K562 (cell line): ENCODE measurements at regions not wholly inside any gene's neighbourhood (a gene's known extent, or its start where the extent isn't known, plus 50 kb on each side); places are given as distances from the start of the nearest gene placed in this dataset.

ENCODE experiments used
- ETV5 ChIP-seq: sonication (generic); formaldehyde crosslinking; IDR thresholded peaks from 2 replicates; pipeline ENCODE4 v1.4.0; 2020; ENCODE audit warnings: low read depth, mild to moderate bottlenecking, missing genetic modification reagents
- NCOA2 ChIP-seq, 2 experiments: fragments of 450-650 bp; IDR thresholded peaks; 2 replicates each; pipeline ENCODE4 v1.6.1; 2018; ENCODE audit warnings: mild to moderate bottlenecking in 2 of 2, moderate library complexity in 1 of 2; ENCODE audit not compliant: partially characterized antibody in 2 of 2
- TEAD1 ChIP-seq, 2 experiments: fragments of 450-650 bp in 1 of 2; sonication (generic) in 1 of 2; formaldehyde crosslinking; IDR thresholded peaks; 2 replicates each; pipeline versions ENCODE4 v1.4.0 to v1.8.0; 2020 to 2022; ENCODE audit warnings: mild to moderate bottlenecking in 2 of 2, missing genetic modification reagents in 1 of 2
- ZBTB8A ChIP-seq: fragments of 450-650 bp; IDR thresholded peaks from 2 replicates; pipeline ENCODE4 v1.6.1; 2018; ENCODE audit warnings: mild to moderate bottlenecking, moderate library complexity; ENCODE audit not compliant: partially characterized antibody
- ZNF133 ChIP-seq: fragments of 250-450 bp; sonication (Bioruptor Pico); IDR thresholded peaks from 2 replicates; pipeline ENCODE4 v1.4.0; 2020; ENCODE audit warnings: mild to moderate bottlenecking
- TF ChIP-seq, protein P1 (sequence below), 3 experiments: IDR thresholded peaks in 2 of 3; conservative IDR thresholded peaks in 1 of 3; 2 replicates each; pipeline ENCODE4 v1.5.1; 2011 to 2012; ENCODE audit warnings: low read length in 3 of 3, mild to moderate bottlenecking in 3 of 3, control low read depth in 2 of 3, improper control_type of control experiment in 1 of 3, inconsistent platforms in 1 of 3, low read depth in 1 of 3, mixed read lengths in 1 of 3, moderate library complexity in 1 of 3; ENCODE audit not compliant: insufficient read depth in 2 of 3
- TF ChIP-seq, protein P2 (sequence below), 2 experiments: fragments of 450-650 bp; formaldehyde crosslinking in 1 of 2; IDR thresholded peaks; 2 replicates each; pipeline versions ENCODE4 v1.4.0 to v1.6.1; 2014 to 2020; ENCODE audit warnings: mild to moderate bottlenecking in 2 of 2, borderline replicate concordance in 1 of 2, low read depth in 1 of 2

DNA sequence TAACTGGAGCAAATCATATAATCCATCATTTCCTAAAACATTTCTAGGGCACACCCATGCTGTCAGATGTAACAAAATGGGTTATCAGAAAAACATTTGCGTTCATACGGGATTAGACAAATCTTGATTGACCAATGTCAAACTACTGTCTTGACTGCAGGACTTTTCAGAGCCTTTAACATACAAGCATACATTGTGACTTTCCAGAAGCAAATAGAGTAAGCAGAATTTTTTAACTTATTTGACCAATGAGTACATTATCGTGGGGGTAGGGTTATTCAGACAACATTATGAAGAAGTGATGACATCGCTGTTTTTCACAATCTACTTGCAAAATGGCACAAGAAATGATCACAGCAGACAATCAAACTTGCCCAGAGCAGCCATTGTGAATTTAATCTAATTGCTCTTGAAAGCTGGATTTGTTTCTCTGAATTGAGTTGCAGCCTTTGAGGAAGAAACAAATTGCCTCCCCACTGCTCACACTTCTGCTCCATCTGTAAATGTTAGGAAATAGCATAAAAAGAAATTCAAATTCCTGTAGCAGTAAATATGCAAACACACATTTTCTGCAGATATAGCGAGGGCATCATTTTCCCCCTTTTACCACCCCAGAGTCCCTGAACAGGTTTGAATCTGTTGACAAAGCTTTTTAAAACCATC, 133.0 kb upstream of the DOK5 start:
- TF ChIP-seq, protein P1, sequence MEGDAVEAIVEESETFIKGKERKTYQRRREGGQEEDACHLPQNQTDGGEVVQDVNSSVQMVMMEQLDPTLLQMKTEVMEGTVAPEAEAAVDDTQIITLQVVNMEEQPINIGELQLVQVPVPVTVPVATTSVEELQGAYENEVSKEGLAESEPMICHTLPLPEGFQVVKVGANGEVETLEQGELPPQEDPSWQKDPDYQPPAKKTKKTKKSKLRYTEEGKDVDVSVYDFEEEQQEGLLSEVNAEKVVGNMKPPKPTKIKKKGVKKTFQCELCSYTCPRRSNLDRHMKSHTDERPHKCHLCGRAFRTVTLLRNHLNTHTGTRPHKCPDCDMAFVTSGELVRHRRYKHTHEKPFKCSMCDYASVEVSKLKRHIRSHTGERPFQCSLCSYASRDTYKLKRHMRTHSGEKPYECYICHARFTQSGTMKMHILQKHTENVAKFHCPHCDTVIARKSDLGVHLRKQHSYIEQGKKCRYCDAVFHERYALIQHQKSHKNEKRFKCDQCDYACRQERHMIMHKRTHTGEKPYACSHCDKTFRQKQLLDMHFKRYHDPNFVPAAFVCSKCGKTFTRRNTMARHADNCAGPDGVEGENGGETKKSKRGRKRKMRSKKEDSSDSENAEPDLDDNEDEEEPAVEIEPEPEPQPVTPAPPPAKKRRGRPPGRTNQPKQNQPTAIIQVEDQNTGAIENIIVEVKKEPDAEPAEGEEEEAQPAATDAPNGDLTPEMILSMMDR (IDR thresholded peaks at IDR 0.05 in 2 of 3, conservative IDR thresholded peaks at IDR 0.05 in 1 of 3; ENCODE audit: insufficient read depth in 2 of 3, low read depth in 1 of 3, low read length in 3 of 3): no peak
- TF ChIP-seq ZBTB8A: no peak
- TF ChIP-seq TEAD1 (CRISPR knock-in tag; IDR thresholded peaks at IDR 0.05): no peak
- no peak for TF ChIP-seq NCOA2 (IDR thresholded peaks at IDR 0.05; ENCODE audit: partially characterized antibody in 2 of 2)
- TF ChIP-seq, protein P2, sequence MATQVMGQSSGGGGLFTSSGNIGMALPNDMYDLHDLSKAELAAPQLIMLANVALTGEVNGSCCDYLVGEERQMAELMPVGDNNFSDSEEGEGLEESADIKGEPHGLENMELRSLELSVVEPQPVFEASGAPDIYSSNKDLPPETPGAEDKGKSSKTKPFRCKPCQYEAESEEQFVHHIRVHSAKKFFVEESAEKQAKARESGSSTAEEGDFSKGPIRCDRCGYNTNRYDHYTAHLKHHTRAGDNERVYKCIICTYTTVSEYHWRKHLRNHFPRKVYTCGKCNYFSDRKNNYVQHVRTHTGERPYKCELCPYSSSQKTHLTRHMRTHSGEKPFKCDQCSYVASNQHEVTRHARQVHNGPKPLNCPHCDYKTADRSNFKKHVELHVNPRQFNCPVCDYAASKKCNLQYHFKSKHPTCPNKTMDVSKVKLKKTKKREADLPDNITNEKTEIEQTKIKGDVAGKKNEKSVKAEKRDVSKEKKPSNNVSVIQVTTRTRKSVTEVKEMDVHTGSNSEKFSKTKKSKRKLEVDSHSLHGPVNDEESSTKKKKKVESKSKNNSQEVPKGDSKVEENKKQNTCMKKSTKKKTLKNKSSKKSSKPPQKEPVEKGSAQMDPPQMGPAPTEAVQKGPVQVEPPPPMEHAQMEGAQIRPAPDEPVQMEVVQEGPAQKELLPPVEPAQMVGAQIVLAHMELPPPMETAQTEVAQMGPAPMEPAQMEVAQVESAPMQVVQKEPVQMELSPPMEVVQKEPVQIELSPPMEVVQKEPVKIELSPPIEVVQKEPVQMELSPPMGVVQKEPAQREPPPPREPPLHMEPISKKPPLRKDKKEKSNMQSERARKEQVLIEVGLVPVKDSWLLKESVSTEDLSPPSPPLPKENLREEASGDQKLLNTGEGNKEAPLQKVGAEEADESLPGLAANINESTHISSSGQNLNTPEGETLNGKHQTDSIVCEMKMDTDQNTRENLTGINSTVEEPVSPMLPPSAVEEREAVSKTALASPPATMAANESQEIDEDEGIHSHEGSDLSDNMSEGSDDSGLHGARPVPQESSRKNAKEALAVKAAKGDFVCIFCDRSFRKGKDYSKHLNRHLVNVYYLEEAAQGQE (IDR thresholded peaks at IDR 0.05; ENCODE audit: borderline replicate concordance): no peak
- TF ChIP-seq, protein P2 (CRISPR knock-in tag; IDR thresholded peaks at IDR 0.05; ENCODE audit: low read depth): no peak
- no peak for TF ChIP-seq ETV5 (CRISPR knock-in tag)
- TF ChIP-seq ZNF133 (CRISPR knock-in tag): no peak
